WERI-Rb-1 (cell line): ENCODE measurements at regions not wholly inside any gene's neighbourhood (a gene's known extent, or its start where the extent isn't known, plus 50 kb on each side); places are given as distances from the start of the nearest gene placed in this dataset.

Experiments
- DNase-seq: peaks from one replicate; pipeline ENCODE4 v3.0.0-alpha.2; 2020
- H3K27ac ChIP-seq: fragments of 250-450 bp; sonication (Bioruptor Pico); 2 replicates; pipeline ENCODE4 v1.5.1; 2020; ENCODE audit warnings: mild to moderate bottlenecking, moderate library complexity
- H3K27me3 ChIP-seq: fragments of 250-450 bp; sonication (Bioruptor Pico); 2 replicates; pipeline ENCODE4 v1.5.1; 2021; ENCODE audit warnings: mild to moderate bottlenecking, low read depth, moderate library complexity; ENCODE audit not compliant: insufficient read depth, severe bottlenecking
- H3K36me3 ChIP-seq: fragments of 250-450 bp; sonication (Bioruptor Pico); 2 replicates; pipeline ENCODE4 v1.5.1; 2020; ENCODE audit warnings: mild to moderate bottlenecking, moderate library complexity
- H3K4me3 ChIP-seq: 2 replicates; pipeline ENCODE4 v1.5.1; 2011; ENCODE audit warnings: low read depth, mild to moderate bottlenecking, control low read depth, low read length
- H3K9me3 ChIP-seq: fragments of 250-450 bp; sonication (Bioruptor Pico); 2 replicates; pipeline ENCODE4 v1.5.1; 2021; ENCODE audit warnings: mild to moderate bottlenecking, moderate library complexity; ENCODE audit not compliant: severe bottlenecking
- CTCF ChIP-seq: IDR thresholded peaks from 2 replicates; pipeline ENCODE4 v1.5.1; 2011; ENCODE audit warnings: low read depth, mild to moderate bottlenecking, control low read depth, inconsistent platforms, low read length

GRCh38 chr5:152016421-152016820, 91.8 kb upstream of the GLRA1 start:
- DNase-seq = no peak
- H3K9me3 ChIP-seq = no peaks in the 10 kb centered on the region
- H3K4me3 ChIP-seq = no peak overlapping the region
- no peaks in the 10 kb centered on the region for H3K27me3 ChIP-seq
- no peak overlapping the region for H3K27ac ChIP-seq
- TF ChIP-seq CTCF = no peak
- no peaks in the 10 kb centered on the region for H3K36me3 ChIP-seq

GRCh38 chr5:152007653-152008335, 83.1 kb upstream of the GLRA1 start:
- Histone ChIP-seq H3K9me3 (no peaks in the 10 kb centered on the region), H3K27ac (no peak overlapping the region), H3K36me3 (no peaks in the 10 kb centered on the region), H3K27me3 (no peaks in the 10 kb centered on the region), H3K4me3 (no peak overlapping the region)
- TF ChIP-seq CTCF = no peak
- no peak for DNase-seq

- Histone ChIP-seq H3K9me3 (no peaks in the 10 kb centered on the region), H3K27me3 (no peaks in the 10 kb centered on the region), H3K4me3 (no peak overlapping the region), H3K36me3 (no peaks in the 10 kb centered on the region), H3K27ac (no peak overlapping the region)
- peak; percentile 13 for DNase-seq
- no peak for TF ChIP-seq CTCF
Measured at GRCh38 chr5:152004095-152004494, 79.4 kb upstream of the GLRA1 start.
